HG03565 (cell line): ENCODE measurements at regions not wholly inside any gene's neighbourhood (a gene's known extent, or its start where the extent isn't known, plus 50 kb on each side); places are given as distances from the start of the nearest gene placed in this dataset.
"Not testable (repeated sequence)": the region's sequence is repeated elsewhere in the genome, so short reads cannot be mapped to it uniquely, and the experiment has no call there.

Experiments
- ATAC-seq: cut with Tn5 transposase; IDR thresholded peaks from one replicate; pipeline ENCODE4 v1.9.1; 2021; ENCODE audit warnings: mild to moderate bottlenecking, moderate library complexity; ENCODE audit not compliant: unreplicated experiment

GRCh38 chr2:17363846-17364245, 154.4 kb downstream of the RAD51AP2 start:
- ATAC-seq: no peak

- no peak for ATAC-seq
Measured at GRCh38 chr2:17362956-17363355, 155.3 kb downstream of the RAD51AP2 start.

GRCh38 chr2:17355608-17356329, 162.5 kb downstream of the RAD51AP2 start:
- ATAC-seq: peak; percentile 95

- no peak for ATAC-seq
Measured at GRCh38 chr2:17353263-17353662, 165.0 kb downstream of the RAD51AP2 start.

GRCh38 chr2:17342692-17343091, 175.5 kb downstream of the RAD51AP2 start:
- not testable (repeated sequence) for ATAC-seq

GRCh38 chr2:17337507-17337906, 180.7 kb downstream of the RAD51AP2 start:
- no peak for ATAC-seq

- ATAC-seq: no peak
Measured at GRCh38 chr2:17336458-17336857, 181.8 kb downstream of the RAD51AP2 start.

GRCh38 chr2:17334300-17334699, 183.9 kb downstream of the RAD51AP2 start:
- no peak for ATAC-seq

- no peak for ATAC-seq
Measured at GRCh38 chr2:17331636-17332035, 186.6 kb downstream of the RAD51AP2 start.

- ATAC-seq: no peak
Measured at GRCh38 chr2:17328161-17328560, 190.1 kb downstream of the RAD51AP2 start.

- ATAC-seq: no peak
Measured at GRCh38 chr2:17327649-17328048, 190.6 kb downstream of the RAD51AP2 start.

- no peak for ATAC-seq
Measured at GRCh38 chr2:17326717-17327116, 191.5 kb downstream of the RAD51AP2 start.

- ATAC-seq: no peak
Measured at GRCh38 chr2:17323697-17324096, 194.5 kb downstream of the RAD51AP2 start.

- ATAC-seq: no peak
Measured at GRCh38 chr2:17322461-17322860, 195.8 kb downstream of the RAD51AP2 start.

- ATAC-seq: no peak
Measured at GRCh38 chr2:17319090-17319489, 199.2 kb downstream of the RAD51AP2 start.

- no peak for ATAC-seq
Measured at GRCh38 chr2:17318013-17318412, 200.2 kb downstream of the RAD51AP2 start.

GRCh38 chr2:17317439-17317976, 200.7 kb downstream of the RAD51AP2 start:
- ATAC-seq: no peak

- ATAC-seq: no peak
Measured at GRCh38 chr2:17313261-17313660, 205.0 kb downstream of the RAD51AP2 start.

- ATAC-seq: no peak
Measured at GRCh38 chr2:17311771-17312511, 206.3 kb downstream of the RAD51AP2 start.

- no peak for ATAC-seq
Measured at GRCh38 chr2:17311106-17311619, 207.1 kb downstream of the RAD51AP2 start.

GRCh38 chr2:17309741-17310339, 208.4 kb downstream of the RAD51AP2 start:
- peak; percentile 84 for ATAC-seq
